Activated CD4-positive, alpha-beta T cell treated with anti-CD3 and anti-CD28 coated beads for 48 hours (primary cell): ENCODE measurements at regions not wholly inside any gene's neighbourhood (a gene's known extent, or its start where the extent isn't known, plus 50 kb on each side); places are given as distances from the start of the nearest gene placed in this dataset.
"Not testable (repeated sequence)": the region's sequence is repeated elsewhere in the genome, so short reads cannot be mapped to it uniquely, and the experiment has no call there.

Source experiments
- DNase-seq: peaks from one replicate; pipeline ENCODE4 v3.0.0-alpha.2; 2020

GRCh38 chr3:73186741-73187140 is 125.3 kb downstream of the EBLN2 start:
- DNase-seq = no peak

- no peak for DNase-seq
Observed at GRCh38 chr3:73187328-73187727, 125.9 kb downstream of the EBLN2 start.

GRCh38 chr3:73188707-73189106 is 127.2 kb downstream of the EBLN2 start:
- DNase-seq = no peak

GRCh38 chr3:73192036-73192738 is 130.7 kb downstream of the EBLN2 start:
- DNase-seq = peak; percentile 5

- not testable (repeated sequence) for DNase-seq
Observed at GRCh38 chr3:73193943-73194342, 132.5 kb downstream of the EBLN2 start.

- no peak for DNase-seq
Observed at GRCh38 chr3:73197187-73197586, 135.7 kb downstream of the EBLN2 start.

GRCh38 chr3:73203101-73203500 is 141.6 kb downstream of the EBLN2 start:
- DNase-seq = no peak

GRCh38 chr3:73203633-73204032 is 142.2 kb downstream of the EBLN2 start:
- no peak for DNase-seq

GRCh38 chr3:73204841-73205240 is 143.4 kb downstream of the EBLN2 start:
- no peak for DNase-seq

GRCh38 chr3:73206030-73206429 is 144.6 kb downstream of the EBLN2 start:
- no peak for DNase-seq

GRCh38 chr3:73207946-73208440 is 146.5 kb downstream of the EBLN2 start:
- no peak for DNase-seq

- DNase-seq = no peak
Observed at GRCh38 chr3:73210759-73211158, 149.3 kb downstream of the EBLN2 start.

- no peak for DNase-seq
Observed at GRCh38 chr3:73212683-73213082, 151.2 kb downstream of the EBLN2 start.

- no peak for DNase-seq
Observed at GRCh38 chr3:73213896-73214295, 152.4 kb downstream of the EBLN2 start.

- no peak for DNase-seq
Observed at GRCh38 chr3:73214846-73215245, 153.4 kb downstream of the EBLN2 start.

GRCh38 chr3:73215281-73215680 is 153.8 kb downstream of the EBLN2 start:
- DNase-seq = no peak

GRCh38 chr3:73215901-73216300 is 154.4 kb downstream of the EBLN2 start:
- no peak for DNase-seq

GRCh38 chr3:73216310-73216709 is 154.9 kb downstream of the EBLN2 start:
- no peak for DNase-seq

- no peak for DNase-seq
Observed at GRCh38 chr3:73222126-73222525, 160.7 kb downstream of the EBLN2 start.

GRCh38 chr3:73225146-73225855 is 163.8 kb downstream of the EBLN2 start:
- no peak for DNase-seq

- no peak for DNase-seq
Observed at GRCh38 chr3:73225991-73226390, 164.5 kb downstream of the EBLN2 start.

GRCh38 chr3:73228000-73228399 is 166.5 kb downstream of the EBLN2 start:
- DNase-seq = no peak

- no peak for DNase-seq
Observed at GRCh38 chr3:73228437-73228836, 167.0 kb downstream of the EBLN2 start.

GRCh38 chr3:73228959-73229358 is 167.5 kb downstream of the EBLN2 start:
- DNase-seq = no peak
